Esophagus mucosa (tissue), 1 donor: ENCODE measurements at regions not wholly inside any gene's neighbourhood (a gene's known extent, or its start where the extent isn't known, plus 50 kb on each side); places are given as distances from the start of the nearest gene placed in this dataset.
A peak's percentile ranks its signal among the peaks of the same experiment; 100 is the strongest.
"Not testable (repeated sequence)": the region's sequence is repeated elsewhere in the genome, so short reads cannot be mapped to it uniquely, and the experiment has no call there.

ENCODE experiments used
- ATAC-seq: fragments of 200-7000 bp; cut with Tn5 transposase; one replicate; pipeline ENCODE4 v1.9.1; 2020
- donor health status: DM: yes; HTN: yes; CAD: no.

- no peak for ATAC-seq
Measured at GRCh38 chr5:123997064-123997461, 485.1 kb downstream of the CSNK1G3 start.

GRCh38 chr5:123992641-123993040 is 480.7 kb downstream of the CSNK1G3 start:
- no peak for ATAC-seq

- ATAC-seq = no peak
Measured at GRCh38 chr5:123987956-123988355, 476.0 kb downstream of the CSNK1G3 start.

- ATAC-seq = no peak
Measured at GRCh38 chr5:123976379-123977033, 464.5 kb downstream of the CSNK1G3 start.

- not testable (repeated sequence) for ATAC-seq
Measured at GRCh38 chr5:123975521-123975920, 463.5 kb downstream of the CSNK1G3 start.

GRCh38 chr5:123966781-123967180 is 454.8 kb downstream of the CSNK1G3 start:
- ATAC-seq = no peak

- ATAC-seq = no peak
Measured at GRCh38 chr5:123965626-123966025, 453.6 kb downstream of the CSNK1G3 start.

- no peak for ATAC-seq
Measured at GRCh38 chr5:123964884-123965283, 452.9 kb downstream of the CSNK1G3 start.

- ATAC-seq = no peak
Measured at GRCh38 chr5:123960526-123960925, 448.5 kb downstream of the CSNK1G3 start.

- ATAC-seq = peak; percentile 67
Measured at GRCh38 chr5:123951582-123951977, 439.6 kb downstream of the CSNK1G3 start.

GRCh38 chr5:123950701-123951581 is 439.0 kb downstream of the CSNK1G3 start:
- no peak for ATAC-seq

GRCh38 chr5:123949807-123950340 is 437.9 kb downstream of the CSNK1G3 start:
- ATAC-seq = no peak

- ATAC-seq = no peak
Measured at GRCh38 chr5:123949043-123949804, 437.2 kb downstream of the CSNK1G3 start.

GRCh38 chr5:123947797-123948196 is 435.8 kb downstream of the CSNK1G3 start:
- no peak for ATAC-seq

GRCh38 chr5:123945548-123945947 is 433.6 kb downstream of the CSNK1G3 start:
- ATAC-seq = no peak

- ATAC-seq = no peak
Measured at GRCh38 chr5:123943151-123943550, 431.2 kb downstream of the CSNK1G3 start.

GRCh38 chr5:123940416-123940815 is 428.4 kb downstream of the CSNK1G3 start:
- ATAC-seq = no peak

- peak; percentile 32 for ATAC-seq
Measured at GRCh38 chr5:123937230-123937629, 425.3 kb downstream of the CSNK1G3 start.

- no peak for ATAC-seq
Measured at GRCh38 chr5:123936548-123936947, 424.6 kb downstream of the CSNK1G3 start.

GRCh38 chr5:123933812-123934211 is 421.8 kb downstream of the CSNK1G3 start:
- not testable (repeated sequence) for ATAC-seq

GRCh38 chr5:123929055-123929474 is 417.1 kb downstream of the CSNK1G3 start:
- no peak for ATAC-seq

- no peak for ATAC-seq
Measured at GRCh38 chr5:123928401-123928800, 416.4 kb downstream of the CSNK1G3 start.

- ATAC-seq = no peak
Measured at GRCh38 chr5:123921193-123921592, 409.2 kb downstream of the CSNK1G3 start.
